Spleen (tissue), 7 donors: ENCODE measurements at regions not wholly inside any gene's neighbourhood (a gene's known extent, or its start where the extent isn't known, plus 50 kb on each side); places are given as distances from the start of the nearest gene placed in this dataset.

ENCODE experiments used
- POLR2A ChIP-seq, 3 donors: fragments of 450-650 bp; IDR thresholded peaks; one replicate each; pipeline ENCODE4 v1.5.1; 2017; ENCODE audit warnings: antibody characterized with exemption in 3 of 3, mild to moderate bottlenecking in 1 of 3
- POLR2AphosphoS5 ChIP-seq, 3 donors: sonication (generic); formaldehyde crosslinking; IDR thresholded peaks; one replicate each; pipeline ENCODE4 v1.5.1; 2017; ENCODE audit warnings: antibody characterized with exemption in 3 of 3
- TF ChIP-seq, protein P1 (sequence below), 11 experiments: fragments of 200-600 bp in 7 of 11; fragments of 450-650 bp in 4 of 11; sonication (generic) in 4 of 11; IDR thresholded peaks in 8 of 11; conservative IDR thresholded peaks in 3 of 11; 1 replicate in 7 of 11; 2 replicates in 4 of 11; pipeline versions ENCODE4 v1.4.0 to v1.8.0; 2016 to 2021; ENCODE audit warnings: antibody characterized with exemption in 11 of 11, inconsistent platforms in 4 of 11, mild to moderate bottlenecking in 1 of 11
- donor health status: DM: no; HTN: no; CAD: no; lungs with moderate emphysema.
- donor health status: DM: no; HTN: no; CAD: no.
- donor health status: DM: no; HTN: no; CAD: no.

DNA sequence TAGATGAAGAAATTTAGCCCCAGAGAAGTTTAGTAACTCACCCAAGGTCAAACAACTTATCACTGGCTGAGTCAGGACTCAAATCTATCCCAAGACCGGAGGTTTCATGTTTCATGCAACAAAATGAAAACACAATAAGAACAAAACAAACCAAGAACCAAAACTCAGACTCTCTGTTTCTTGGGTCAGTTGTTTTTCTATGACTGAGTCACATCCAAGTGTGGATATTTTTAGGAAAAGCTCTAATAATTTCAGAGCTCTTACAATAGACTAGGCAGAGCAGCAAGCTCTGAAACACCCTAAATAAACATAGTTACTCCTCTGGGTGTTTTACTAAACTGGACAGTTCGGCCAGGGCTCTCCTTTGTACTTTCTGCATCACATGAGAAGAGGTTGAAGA lies 87.6 kb upstream of the PRB2 start:
- TF ChIP-seq POLR2A (IDR thresholded peaks at IDR 0.05) (no peak), POLR2AphosphoS5 (IDR thresholded peaks at IDR 0.05) (no peak)
- TF ChIP-seq, protein P1, sequence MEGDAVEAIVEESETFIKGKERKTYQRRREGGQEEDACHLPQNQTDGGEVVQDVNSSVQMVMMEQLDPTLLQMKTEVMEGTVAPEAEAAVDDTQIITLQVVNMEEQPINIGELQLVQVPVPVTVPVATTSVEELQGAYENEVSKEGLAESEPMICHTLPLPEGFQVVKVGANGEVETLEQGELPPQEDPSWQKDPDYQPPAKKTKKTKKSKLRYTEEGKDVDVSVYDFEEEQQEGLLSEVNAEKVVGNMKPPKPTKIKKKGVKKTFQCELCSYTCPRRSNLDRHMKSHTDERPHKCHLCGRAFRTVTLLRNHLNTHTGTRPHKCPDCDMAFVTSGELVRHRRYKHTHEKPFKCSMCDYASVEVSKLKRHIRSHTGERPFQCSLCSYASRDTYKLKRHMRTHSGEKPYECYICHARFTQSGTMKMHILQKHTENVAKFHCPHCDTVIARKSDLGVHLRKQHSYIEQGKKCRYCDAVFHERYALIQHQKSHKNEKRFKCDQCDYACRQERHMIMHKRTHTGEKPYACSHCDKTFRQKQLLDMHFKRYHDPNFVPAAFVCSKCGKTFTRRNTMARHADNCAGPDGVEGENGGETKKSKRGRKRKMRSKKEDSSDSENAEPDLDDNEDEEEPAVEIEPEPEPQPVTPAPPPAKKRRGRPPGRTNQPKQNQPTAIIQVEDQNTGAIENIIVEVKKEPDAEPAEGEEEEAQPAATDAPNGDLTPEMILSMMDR (IDR thresholded peaks at IDR 0.05 in 8 of 11, conservative IDR thresholded peaks at IDR 0.05 in 3 of 11): no peak
